ENCODE measurements at regions not wholly inside any gene's neighbourhood (a gene's known extent, or its start where the extent isn't known, plus 50 kb on each side); places are given as distances from the start of the nearest gene placed in this dataset.
A peak's percentile ranks its signal among the peaks of the same experiment; 100 is the strongest.

- 0 out of 4 replicates have a peak overlapping the region, but pooled peaks of 1 of the 2 experiments have one; percentile 98 for H3K27ac ChIP-seq (ENCODE audit: low read depth in 2 of 2, low read length in 1 of 2)
- no peak overlapping the region for H2AFZ ChIP-seq (ENCODE audit: low read depth)
- no peak for TF ChIP-seq TAF1 (IDR thresholded peaks at IDR 0.05; ENCODE audit: borderline replicate concordance, low read depth, low read length)
- TF ChIP-seq SMC3 (IDR thresholded peaks at IDR 0.05; ENCODE audit: low read depth, low read length): no peak
- TF ChIP-seq GATA2 (CRISPR knock-in tag; IDR thresholded peaks at IDR 0.05): no peak
- TF ChIP-seq CHD2 (IDR thresholded peaks at IDR 0.05; ENCODE audit: low read length, partially characterized antibody): no peak
- TF ChIP-seq FOSL2 (IDR thresholded peaks at IDR 0.05; ENCODE audit: borderline replicate concordance, low read depth): no peak
- TF ChIP-seq, protein P1, sequence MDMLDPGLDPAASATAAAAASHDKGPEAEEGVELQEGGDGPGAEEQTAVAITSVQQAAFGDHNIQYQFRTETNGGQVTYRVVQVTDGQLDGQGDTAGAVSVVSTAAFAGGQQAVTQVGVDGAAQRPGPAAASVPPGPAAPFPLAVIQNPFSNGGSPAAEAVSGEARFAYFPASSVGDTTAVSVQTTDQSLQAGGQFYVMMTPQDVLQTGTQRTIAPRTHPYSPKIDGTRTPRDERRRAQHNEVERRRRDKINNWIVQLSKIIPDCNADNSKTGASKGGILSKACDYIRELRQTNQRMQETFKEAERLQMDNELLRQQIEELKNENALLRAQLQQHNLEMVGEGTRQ (IDR thresholded peaks at IDR 0.05; ENCODE audit: borderline replicate concordance, low read depth, low read length): no peak
- no peak for TF ChIP-seq FOXJ3 (CRISPR knock-in tag; IDR thresholded peaks at IDR 0.05)
- TF ChIP-seq EP300 (IDR thresholded peaks at IDR 0.05; ENCODE audit: borderline replicate concordance in 1 of 2, low read depth in 1 of 2, low read length in 1 of 2): no peak
- H3K4me3 ChIP-seq (ENCODE audit: low read depth in 2 of 2, low read length in 1 of 2): no peak overlapping the region
- 93% methylated on average over 3 of the region's 3 CpGs for WGBS (ENCODE audit: low lambda C conversion rate)
- peaks cover 3% of the 10 kb centered on the region for H3F3A ChIP-seq (replicated peaks; ENCODE audit: insufficient read depth)
- ChIA-PET CTCF (no interaction called here), POLR2A (no interaction called here)
- H3K4me1 ChIP-seq (ENCODE audit: control insufficient read depth in 1 of 2, insufficient read depth in 2 of 2, low read depth in 1 of 2, low read length in 1 of 2): peaks cover 0 to 10% of the 10 kb centered on the region in 2 experiments; a peak in 3 of 4 replicates
- no peaks in the 10 kb centered on the region for H3K36me3 ChIP-seq (replicated peaks in 1 of 2; ENCODE audit: control insufficient read depth in 1 of 2, insufficient read depth in 2 of 2, low read length in 1 of 2)
- no peaks in the 10 kb centered on the region for H3K79me2 ChIP-seq (ENCODE audit: insufficient read depth)
- no peak for DNase-seq
- no peaks in the 10 kb centered on the region for H3K9me3 ChIP-seq
- no peak overlapping the region for H3K9ac ChIP-seq
- H3K4me2 ChIP-seq: no peak overlapping the region
- no peaks in the 10 kb centered on the region for H3K9me2 ChIP-seq
- H3K27me3 ChIP-seq (ENCODE audit: insufficient read depth): no peaks in the 10 kb centered on the region
- no peaks in the 10 kb centered on the region for H4K20me1 ChIP-seq (ENCODE audit: insufficient read depth)
These were observed 88.7 kb downstream of the TENT5C start for GRCh38 chr1:117694543-117694942.

DNA sequence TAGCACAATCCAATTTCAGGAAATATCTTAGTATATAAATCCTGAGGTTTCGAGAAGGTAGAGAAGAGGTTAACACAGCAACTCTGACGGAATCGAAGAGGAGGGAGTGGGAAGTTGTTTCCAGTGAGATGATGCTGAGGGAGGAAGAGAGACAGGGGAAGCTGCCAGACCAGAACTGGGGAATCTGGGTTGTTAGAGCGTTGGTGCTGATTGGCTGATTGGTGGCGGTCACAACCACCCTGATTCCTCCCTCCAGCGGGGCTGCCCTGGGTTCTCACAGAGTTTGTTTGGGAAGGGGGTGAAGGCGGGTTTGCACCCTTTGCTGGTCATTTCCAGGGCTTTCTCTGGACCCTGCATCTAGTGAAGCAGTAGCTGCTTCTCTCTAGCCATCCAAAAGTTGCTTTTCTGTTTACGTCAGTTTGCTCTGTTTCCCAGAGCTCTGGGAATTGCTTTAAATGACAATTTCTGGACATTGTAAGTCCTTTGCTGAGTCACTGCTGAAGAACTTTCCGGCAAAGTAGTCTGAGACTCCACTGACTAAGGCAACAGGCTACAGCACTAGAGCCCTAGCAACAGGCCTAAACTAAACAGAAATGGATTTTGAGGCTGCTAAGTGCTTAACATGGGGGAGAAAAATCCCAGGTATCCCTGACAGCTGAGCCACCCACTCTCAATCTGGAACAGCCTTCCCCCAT, 90.1 kb downstream of the TENT5C start:
- H3K9ac ChIP-seq: peak overlapping the region; percentile 57
- DNase-seq: no peak
- no peaks in the 10 kb centered on the region for H3K27me3 ChIP-seq (ENCODE audit: insufficient read depth)
- H3K4me3 ChIP-seq (ENCODE audit: low read depth in 2 of 2, low read length in 1 of 2): no peak overlapping the region
- 66% methylated on average over 8 of the region's 9 CpGs for WGBS (ENCODE audit: low lambda C conversion rate)
- POLR2A ChIA-PET: no interaction called here
- peaks cover 3% of the 10 kb centered on the region for H3F3A ChIP-seq (replicated peaks; ENCODE audit: insufficient read depth)
- peak overlapping the region; percentile 53; the same call in 1 of the 2 replicates for H3K4me2 ChIP-seq
- no peaks in the 10 kb centered on the region for H4K20me1 ChIP-seq (ENCODE audit: insufficient read depth)
- H3K27ac ChIP-seq (ENCODE audit: low read depth in 2 of 2, low read length in 1 of 2): peak overlapping the region; percentile 40 to 98; a peak in 3 of 4 replicates
- H3K36me3 ChIP-seq (replicated peaks in 1 of 2; ENCODE audit: control insufficient read depth in 1 of 2, insufficient read depth in 2 of 2, low read length in 1 of 2): no peaks in the 10 kb centered on the region
- CTCF ChIA-PET: interaction anchor here (1.3 kb wide), 1 partner anchor 15 kb away, joined by 4 read pairs; no protein-coding TSS in a partner anchor
- H3K4me1 ChIP-seq (ENCODE audit: control insufficient read depth in 1 of 2, insufficient read depth in 2 of 2, low read depth in 1 of 2, low read length in 1 of 2): peaks cover 0 to 10% of the 10 kb centered on the region in 2 experiments; a peak in 3 of 4 replicates
- no peaks in the 10 kb centered on the region for H3K79me2 ChIP-seq (ENCODE audit: insufficient read depth)
- no peaks in the 10 kb centered on the region for H3K9me3 ChIP-seq
- H2AFZ ChIP-seq (ENCODE audit: low read depth): peak overlapping the region; percentile 82
- H3K9me2 ChIP-seq: no peaks in the 10 kb centered on the region
- TF ChIP-seq RCOR1 (IDR thresholded peaks at IDR 0.05; ENCODE audit: low read length): no peak
- TF ChIP-seq, protein P2, sequence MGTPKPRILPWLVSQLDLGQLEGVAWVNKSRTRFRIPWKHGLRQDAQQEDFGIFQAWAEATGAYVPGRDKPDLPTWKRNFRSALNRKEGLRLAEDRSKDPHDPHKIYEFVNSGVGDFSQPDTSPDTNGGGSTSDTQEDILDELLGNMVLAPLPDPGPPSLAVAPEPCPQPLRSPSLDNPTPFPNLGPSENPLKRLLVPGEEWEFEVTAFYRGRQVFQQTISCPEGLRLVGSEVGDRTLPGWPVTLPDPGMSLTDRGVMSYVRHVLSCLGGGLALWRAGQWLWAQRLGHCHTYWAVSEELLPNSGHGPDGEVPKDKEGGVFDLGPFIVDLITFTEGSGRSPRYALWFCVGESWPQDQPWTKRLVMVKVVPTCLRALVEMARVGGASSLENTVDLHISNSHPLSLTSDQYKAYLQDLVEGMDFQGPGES (IDR thresholded peaks at IDR 0.05; ENCODE audit: low read depth, low read length): no peak
- TF ChIP-seq CTCF (IDR thresholded peaks at IDR 0.05): no peak
- no peak for TF ChIP-seq TAF1 (IDR thresholded peaks at IDR 0.05; ENCODE audit: borderline replicate concordance, low read depth, low read length)
- TF ChIP-seq, protein P1 (IDR thresholded peaks at IDR 0.05; ENCODE audit: borderline replicate concordance, low read depth, low read length): no peak
- no peak for TF ChIP-seq FOXJ3 (CRISPR knock-in tag; IDR thresholded peaks at IDR 0.05)
- TF ChIP-seq TEAD4 (IDR thresholded peaks at IDR 0.05; ENCODE audit: borderline replicate concordance, insufficient read depth): 0 out of 2 replicates have a peak, but pooled peaks have one; percentile 29
- TF ChIP-seq PBX3 (IDR thresholded peaks at IDR 0.05): peak; percentile 65; the same call in 1 of the 2 replicates
- peak; percentile 80 for TF ChIP-seq TCF12 (IDR thresholded peaks at IDR 0.05)
- no peak for TF ChIP-seq CHD2 (IDR thresholded peaks at IDR 0.05; ENCODE audit: low read length, partially characterized antibody)
- TF ChIP-seq JUND (IDR thresholded peaks at IDR 0.05): peak; percentile 62
- TF ChIP-seq EZH2phosphoT487 (IDR thresholded peaks at IDR 0.05; ENCODE audit: borderline replicate concordance, low read depth): no peak
- TF ChIP-seq POLR2AphosphoS5 (IDR thresholded peaks at IDR 0.05; ENCODE audit: low read depth, low read length): no peak
- TF ChIP-seq EP300 (IDR thresholded peaks at IDR 0.05; ENCODE audit: borderline replicate concordance in 1 of 2, low read depth in 1 of 2, low read length in 1 of 2): peak in 1 of 2 experiments; percentile 31; a peak in 1 of 4 replicates
- TF ChIP-seq GABPA (IDR thresholded peaks at IDR 0.05; ENCODE audit: low read depth): no peak
- no peak for TF ChIP-seq NFIC (IDR thresholded peaks at IDR 0.05; ENCODE audit: borderline replicate concordance)
- TF ChIP-seq SIN3A (IDR thresholded peaks at IDR 0.05; ENCODE audit: borderline replicate concordance, low read depth, low read length): no peak

All from SK-N-SH (cell line).